Mesothelial cell of epicardium (in vitro differentiated cells): ENCODE measurements at regions not wholly inside any gene's neighbourhood (a gene's known extent, or its start where the extent isn't known, plus 50 kb on each side); places are given as distances from the start of the nearest gene placed in this dataset.
"Not testable (repeated sequence)": the region's sequence is repeated elsewhere in the genome, so short reads cannot be mapped to it uniquely, and the experiment has no call there.

ENCODE experiments used
- DNase-seq, 2 experiments: peaks; one replicate each; pipeline ENCODE4 v3.0.0; 2021; ENCODE audit warnings: low spot score in 2 of 2; ENCODE audit not compliant: unreplicated experiment in 2 of 2
- H3K27ac Mint-ChIP-seq: 2 replicates; pipeline ENCODE4 v1.8.0; 2021; ENCODE audit warnings: mixed read lengths
- H3K27me3 Mint-ChIP-seq: 2 replicates; pipeline ENCODE4 v1.8.0; 2021; ENCODE audit warnings: low read depth, mixed read lengths
- H3K36me3 Mint-ChIP-seq: 2 replicates; pipeline ENCODE4 v1.8.0; 2021; ENCODE audit warnings: mixed read lengths
- H3K4me1 Mint-ChIP-seq: 2 replicates; pipeline ENCODE4 v1.8.0; 2021; ENCODE audit warnings: mixed read lengths
- H3K4me3 Mint-ChIP-seq: 2 replicates; pipeline ENCODE4 v1.8.0; 2021; ENCODE audit warnings: mild to moderate bottlenecking, moderate library complexity, mixed read lengths
- H3K9me3 Mint-ChIP-seq: 2 replicates; pipeline ENCODE4 v1.8.0; 2021; ENCODE audit warnings: mixed read lengths
- TF ChIP-seq, protein P1 (sequence below): fragments of 200-600 bp; sonication (generic); IDR thresholded peaks from one replicate; pipeline ENCODE4 v1.5.0; 2021; ENCODE audit warnings: antibody characterized with exemption; ENCODE audit not compliant: unreplicated experiment

DNA sequence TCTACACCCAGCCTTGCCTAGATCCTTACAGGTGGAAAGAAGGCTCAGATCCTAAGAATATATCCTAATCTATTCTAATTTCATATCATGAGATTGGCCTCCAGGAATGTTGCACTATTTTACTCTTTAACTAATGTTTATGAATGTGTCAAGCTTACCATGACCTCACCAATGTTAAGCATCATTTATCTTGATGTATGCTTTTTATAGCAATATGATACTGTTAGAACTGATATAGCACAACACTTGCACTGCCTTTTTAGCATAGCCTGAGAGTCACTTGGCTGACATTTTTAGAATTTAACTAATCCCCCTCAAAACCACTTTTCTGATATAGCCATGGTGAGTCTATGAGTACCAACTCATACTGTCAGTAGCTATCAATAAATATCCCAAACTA, 191.5 kb upstream of the NR2F2 start:
- H3K4me3 Mint-ChIP-seq, result no peak overlapping the region
- peaks cover 12% of the 10 kb centered on the region for H3K36me3 Mint-ChIP-seq
- DNase-seq, result no peak
- peaks cover 7% of the 10 kb centered on the region for H3K4me1 Mint-ChIP-seq
- H3K9me3 Mint-ChIP-seq, result peaks cover 31% of the 10 kb centered on the region
- H3K27ac Mint-ChIP-seq, result no peak overlapping the region
- TF ChIP-seq, protein P1, sequence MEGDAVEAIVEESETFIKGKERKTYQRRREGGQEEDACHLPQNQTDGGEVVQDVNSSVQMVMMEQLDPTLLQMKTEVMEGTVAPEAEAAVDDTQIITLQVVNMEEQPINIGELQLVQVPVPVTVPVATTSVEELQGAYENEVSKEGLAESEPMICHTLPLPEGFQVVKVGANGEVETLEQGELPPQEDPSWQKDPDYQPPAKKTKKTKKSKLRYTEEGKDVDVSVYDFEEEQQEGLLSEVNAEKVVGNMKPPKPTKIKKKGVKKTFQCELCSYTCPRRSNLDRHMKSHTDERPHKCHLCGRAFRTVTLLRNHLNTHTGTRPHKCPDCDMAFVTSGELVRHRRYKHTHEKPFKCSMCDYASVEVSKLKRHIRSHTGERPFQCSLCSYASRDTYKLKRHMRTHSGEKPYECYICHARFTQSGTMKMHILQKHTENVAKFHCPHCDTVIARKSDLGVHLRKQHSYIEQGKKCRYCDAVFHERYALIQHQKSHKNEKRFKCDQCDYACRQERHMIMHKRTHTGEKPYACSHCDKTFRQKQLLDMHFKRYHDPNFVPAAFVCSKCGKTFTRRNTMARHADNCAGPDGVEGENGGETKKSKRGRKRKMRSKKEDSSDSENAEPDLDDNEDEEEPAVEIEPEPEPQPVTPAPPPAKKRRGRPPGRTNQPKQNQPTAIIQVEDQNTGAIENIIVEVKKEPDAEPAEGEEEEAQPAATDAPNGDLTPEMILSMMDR, result no peak
- no peaks in the 10 kb centered on the region for H3K27me3 Mint-ChIP-seq

DNA sequence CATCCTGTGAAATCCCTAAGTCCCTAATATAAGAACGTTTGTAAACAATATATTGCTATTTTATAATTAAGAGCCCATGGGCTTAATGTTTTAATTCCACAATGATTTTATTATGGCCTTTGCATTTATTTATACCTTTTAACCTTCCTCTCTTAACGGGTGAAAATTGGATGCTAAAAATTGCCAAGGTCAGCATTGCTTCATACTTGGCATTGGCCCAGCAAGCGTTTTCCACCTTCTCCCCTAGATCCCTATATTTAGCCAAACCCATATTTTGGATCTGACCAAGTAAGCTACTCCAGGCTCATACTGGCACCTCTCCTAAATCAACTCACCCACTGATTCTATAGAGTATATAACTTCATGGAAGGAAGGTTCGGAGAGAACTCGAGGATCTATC, 188.0 kb upstream of the NR2F2 start:
- Mint-ChIP-seq H3K4me1 (peaks cover 31% of the 10 kb centered on the region), H3K27ac (no peak overlapping the region), H3K36me3 (peaks cover 8% of the 10 kb centered on the region), H3K9me3 (peaks cover 24% of the 10 kb centered on the region), H3K27me3 (no peaks in the 10 kb centered on the region), H3K4me3 (no peak overlapping the region)
- DNase-seq, result no peak
- TF ChIP-seq, protein P1, result no peak

DNA sequence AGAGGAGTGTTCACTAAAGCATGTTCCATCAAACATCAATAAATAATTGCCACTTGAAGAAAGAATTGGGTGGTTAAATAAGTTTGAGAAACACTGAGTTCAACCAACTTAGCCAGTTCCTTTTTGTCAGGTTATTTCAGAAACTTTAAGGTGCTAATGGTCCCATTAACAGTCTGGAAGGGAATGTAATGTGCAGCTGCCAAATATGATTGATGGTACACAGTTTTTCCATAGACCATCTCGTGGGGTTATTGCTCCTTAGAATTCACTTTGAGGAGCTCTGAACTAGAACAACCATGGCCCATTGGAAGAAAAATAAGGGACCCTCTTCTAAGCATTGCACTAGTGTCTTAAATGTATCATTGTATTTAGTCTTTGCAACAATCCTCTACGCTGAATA, 185.8 kb upstream of the NR2F2 start:
- DNase-seq, result no peak
- peaks cover 8% of the 10 kb centered on the region for H3K36me3 Mint-ChIP-seq
- H3K4me1 Mint-ChIP-seq, result peaks cover 31% of the 10 kb centered on the region
- H3K4me3 Mint-ChIP-seq, result no peak overlapping the region
- TF ChIP-seq, protein P1, result no peak
- no peaks in the 10 kb centered on the region for H3K27me3 Mint-ChIP-seq
- peaks cover 17% of the 10 kb centered on the region for H3K9me3 Mint-ChIP-seq
- no peak overlapping the region for H3K27ac Mint-ChIP-seq

GRCh38 chr15:96146726-96147125, 183.8 kb upstream of the NR2F2 start:
- TF ChIP-seq, protein P1, result no peak
- no peak for DNase-seq
- H3K36me3 Mint-ChIP-seq, result peaks cover 3% of the 10 kb centered on the region
- no peaks in the 10 kb centered on the region for H3K27me3 Mint-ChIP-seq
- H3K9me3 Mint-ChIP-seq, result peaks cover 12% of the 10 kb centered on the region
- H3K4me3 Mint-ChIP-seq, result no peak overlapping the region
- H3K27ac Mint-ChIP-seq, result no peak overlapping the region
- H3K4me1 Mint-ChIP-seq, result peaks cover 40% of the 10 kb centered on the region

DNA sequence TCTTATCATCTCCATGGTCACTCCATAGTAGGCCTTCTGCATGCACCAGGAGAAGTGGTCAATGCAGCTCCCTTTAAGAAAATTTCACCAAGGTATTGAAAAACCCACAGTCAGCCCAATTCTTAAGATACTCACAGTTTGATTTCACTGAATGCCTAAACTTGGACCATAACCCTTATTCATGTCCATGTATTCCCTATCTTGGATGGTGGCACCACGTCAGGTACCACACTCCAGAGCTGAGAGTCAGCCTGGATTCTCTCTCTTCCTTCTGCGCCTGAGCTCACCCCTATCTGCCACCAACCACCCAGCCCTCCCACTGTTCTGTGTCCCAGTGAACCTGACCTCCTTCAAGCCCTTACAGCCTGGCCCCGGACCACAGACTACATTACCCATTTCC, 183.2 kb upstream of the NR2F2 start:
- peaks cover 3% of the 10 kb centered on the region for H3K36me3 Mint-ChIP-seq
- no peak for DNase-seq
- no peak overlapping the region for H3K27ac Mint-ChIP-seq
- TF ChIP-seq, protein P1, result no peak
- peaks cover 12% of the 10 kb centered on the region for H3K9me3 Mint-ChIP-seq
- H3K4me1 Mint-ChIP-seq, result peaks cover 40% of the 10 kb centered on the region
- no peaks in the 10 kb centered on the region for H3K27me3 Mint-ChIP-seq
- H3K4me3 Mint-ChIP-seq, result no peak overlapping the region

GRCh38 chr15:96150254-96150653, 180.2 kb upstream of the NR2F2 start:
- Mint-ChIP-seq H3K4me1 (peaks cover 29% of the 10 kb centered on the region), H3K36me3 (peaks cover 7% of the 10 kb centered on the region), H3K27ac (peak overlapping the region; percentile 22), H3K9me3 (peaks cover 16% of the 10 kb centered on the region), H3K27me3 (no peaks in the 10 kb centered on the region), H3K4me3 (no peak overlapping the region)
- TF ChIP-seq, protein P1, result no peak
- DNase-seq, result no peak

- not testable (repeated sequence) for H3K4me3 Mint-ChIP-seq, H3K36me3 Mint-ChIP-seq, H3K27ac Mint-ChIP-seq, DNase-seq, H3K27me3 Mint-ChIP-seq
- Mint-ChIP-seq H3K9me3 (peaks cover 17% of the 10 kb centered on the region), H3K4me1 (peaks cover 15% of the 10 kb centered on the region)
These were observed 178.8 kb upstream of the NR2F2 start for GRCh38 chr15:96151749-96152148.
